ENCODE measurements at regions not wholly inside any gene's neighbourhood (a gene's known extent, or its start where the extent isn't known, plus 50 kb on each side); places are given as distances from the start of the nearest gene placed in this dataset.
A peak's percentile ranks its signal among the peaks of the same experiment; 100 is the strongest.
"Not testable (repeated sequence)": the region's sequence is repeated elsewhere in the genome, so short reads cannot be mapped to it uniquely, and the experiment has no call there.

DNA sequence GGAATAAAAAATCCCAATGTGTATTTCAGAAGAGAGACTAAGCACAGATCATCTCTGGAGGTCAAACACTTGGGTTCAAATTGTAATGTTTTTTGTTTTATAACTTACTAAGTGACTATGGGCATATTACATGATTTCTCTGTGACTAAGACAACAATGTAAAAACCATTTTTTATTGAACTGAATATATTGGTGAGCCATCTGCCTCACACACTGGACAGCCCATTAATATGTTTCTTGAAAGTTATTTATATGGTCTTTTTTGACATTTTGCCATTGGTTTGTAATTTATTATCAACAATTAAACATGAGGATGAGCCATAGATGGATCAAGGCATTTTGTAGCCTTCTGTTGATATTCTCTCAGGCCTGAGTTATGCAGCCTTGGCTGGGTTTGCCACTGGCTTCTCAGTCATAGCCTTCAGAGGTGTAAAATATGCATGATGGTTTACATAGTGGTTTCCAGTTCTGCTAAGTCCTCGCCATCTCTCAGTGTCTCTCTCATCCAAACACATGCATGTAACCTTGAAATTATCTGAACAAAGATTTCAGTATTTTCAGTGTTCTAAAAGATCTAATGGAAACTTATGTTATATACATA is 997.2 kb downstream of the DIPK2A start:
- no peak for DNase-seq (ENCODE audit: low read depth)
- TF ChIP-seq, protein P1, sequence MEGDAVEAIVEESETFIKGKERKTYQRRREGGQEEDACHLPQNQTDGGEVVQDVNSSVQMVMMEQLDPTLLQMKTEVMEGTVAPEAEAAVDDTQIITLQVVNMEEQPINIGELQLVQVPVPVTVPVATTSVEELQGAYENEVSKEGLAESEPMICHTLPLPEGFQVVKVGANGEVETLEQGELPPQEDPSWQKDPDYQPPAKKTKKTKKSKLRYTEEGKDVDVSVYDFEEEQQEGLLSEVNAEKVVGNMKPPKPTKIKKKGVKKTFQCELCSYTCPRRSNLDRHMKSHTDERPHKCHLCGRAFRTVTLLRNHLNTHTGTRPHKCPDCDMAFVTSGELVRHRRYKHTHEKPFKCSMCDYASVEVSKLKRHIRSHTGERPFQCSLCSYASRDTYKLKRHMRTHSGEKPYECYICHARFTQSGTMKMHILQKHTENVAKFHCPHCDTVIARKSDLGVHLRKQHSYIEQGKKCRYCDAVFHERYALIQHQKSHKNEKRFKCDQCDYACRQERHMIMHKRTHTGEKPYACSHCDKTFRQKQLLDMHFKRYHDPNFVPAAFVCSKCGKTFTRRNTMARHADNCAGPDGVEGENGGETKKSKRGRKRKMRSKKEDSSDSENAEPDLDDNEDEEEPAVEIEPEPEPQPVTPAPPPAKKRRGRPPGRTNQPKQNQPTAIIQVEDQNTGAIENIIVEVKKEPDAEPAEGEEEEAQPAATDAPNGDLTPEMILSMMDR (conservative IDR thresholded peaks at IDR 0.05; ENCODE audit: control insufficient read depth, insufficient read depth, low read depth, low read length), result no peak
- no peak overlapping the region for H3K4me3 ChIP-seq (ENCODE audit: control insufficient read depth, low read depth, low read length)

DNA sequence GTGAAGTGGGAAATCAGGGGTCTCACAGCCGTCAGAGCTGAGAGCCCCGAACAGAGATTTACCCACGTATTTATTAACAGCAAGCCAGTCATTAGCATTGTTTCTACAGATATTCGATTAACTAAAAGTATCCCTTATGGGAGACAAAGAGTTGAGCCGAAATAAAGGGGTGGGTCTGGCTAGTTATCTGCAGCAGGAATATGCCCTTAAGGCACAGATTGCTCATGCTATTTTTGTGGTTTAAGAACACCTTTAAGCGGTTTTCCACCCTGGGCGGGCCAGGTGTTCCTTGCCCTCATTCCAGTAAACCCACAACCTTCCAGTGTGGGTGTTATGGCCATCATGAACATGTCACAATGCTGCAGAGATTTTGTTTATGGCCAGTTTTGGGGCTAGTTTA is 1012.9 kb downstream of the DIPK2A start:
- DNase-seq (ENCODE audit: low read depth); H3K4me3 ChIP-seq (ENCODE audit: control insufficient read depth, low read depth, low read length): not testable (repeated sequence)

DNA sequence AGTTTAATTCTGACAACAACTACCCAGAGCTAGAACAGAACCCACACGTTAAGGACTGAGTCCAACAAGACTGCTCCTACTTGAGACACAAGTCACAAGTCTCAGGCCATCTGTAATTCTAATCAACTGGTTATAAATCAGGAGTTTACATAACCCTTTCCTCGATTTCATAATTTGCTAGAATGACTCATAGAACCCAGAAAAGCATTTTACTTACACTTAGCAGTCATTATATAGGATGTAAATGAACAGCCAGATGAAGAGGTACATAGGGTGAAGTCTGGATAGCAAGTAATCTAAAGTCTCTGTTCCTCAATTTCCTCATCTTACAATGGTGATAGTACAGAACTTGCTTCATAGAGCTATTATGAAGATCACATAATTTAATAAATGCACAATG is 1018.2 kb downstream of the DIPK2A start:
- H3K4me3 ChIP-seq (ENCODE audit: control insufficient read depth, low read depth, low read length), result no peak overlapping the region
- TF ChIP-seq, protein P1 (conservative IDR thresholded peaks at IDR 0.05; ENCODE audit: control insufficient read depth, insufficient read depth, low read depth, low read length), result no peak
- DNase-seq (ENCODE audit: low read depth), result peak; percentile 76

DNA sequence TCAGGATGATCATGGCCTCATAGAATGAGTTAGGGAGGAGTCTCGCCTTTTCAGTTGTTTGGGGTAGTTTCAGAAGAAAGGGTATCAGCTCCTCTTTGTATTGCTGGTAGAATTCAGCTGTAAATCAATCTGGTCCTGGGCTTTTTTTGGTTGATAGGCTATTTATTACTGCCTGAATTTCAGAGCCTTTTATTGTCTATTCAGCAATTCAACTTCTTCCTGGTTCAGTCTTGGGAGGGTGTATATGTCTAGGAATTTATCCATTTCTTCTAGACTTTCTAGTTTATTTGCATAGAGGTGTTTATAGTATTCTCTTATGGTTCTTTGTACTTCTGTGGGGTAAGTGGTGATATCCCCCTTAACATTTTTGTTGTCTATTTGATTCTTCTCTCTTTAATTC is 1024.2 kb downstream of the DIPK2A start:
- H3K4me3 ChIP-seq (ENCODE audit: control insufficient read depth, low read depth, low read length), result no peak overlapping the region
- DNase-seq (ENCODE audit: low read depth), result no peak
- TF ChIP-seq, protein P1 (conservative IDR thresholded peaks at IDR 0.05; ENCODE audit: control insufficient read depth, insufficient read depth, low read depth, low read length), result no peak

DNA sequence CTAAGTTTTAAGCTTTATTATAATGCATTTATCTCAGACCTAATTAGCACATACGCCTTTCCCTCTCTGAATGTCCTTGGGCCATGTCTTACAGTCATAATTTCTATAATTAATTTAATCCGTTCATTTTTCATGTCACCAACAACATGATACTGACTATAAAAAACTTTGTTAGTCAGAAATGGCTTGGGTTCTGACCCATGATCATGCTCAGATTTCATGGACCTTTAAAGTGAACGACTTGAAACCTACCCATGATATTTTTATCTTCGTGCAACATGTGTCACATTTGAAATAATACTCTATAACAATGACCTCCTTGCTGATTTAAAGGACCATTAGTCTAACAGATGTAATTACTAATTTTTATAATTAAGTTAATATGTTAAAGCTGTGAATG is 1033.8 kb downstream of the DIPK2A start:
- TF ChIP-seq, protein P1 (conservative IDR thresholded peaks at IDR 0.05; ENCODE audit: control insufficient read depth, insufficient read depth, low read depth, low read length), result no peak
- H3K4me3 ChIP-seq (ENCODE audit: control insufficient read depth, low read depth, low read length), result no peak overlapping the region
- no peak for DNase-seq (ENCODE audit: low read depth)

DNA sequence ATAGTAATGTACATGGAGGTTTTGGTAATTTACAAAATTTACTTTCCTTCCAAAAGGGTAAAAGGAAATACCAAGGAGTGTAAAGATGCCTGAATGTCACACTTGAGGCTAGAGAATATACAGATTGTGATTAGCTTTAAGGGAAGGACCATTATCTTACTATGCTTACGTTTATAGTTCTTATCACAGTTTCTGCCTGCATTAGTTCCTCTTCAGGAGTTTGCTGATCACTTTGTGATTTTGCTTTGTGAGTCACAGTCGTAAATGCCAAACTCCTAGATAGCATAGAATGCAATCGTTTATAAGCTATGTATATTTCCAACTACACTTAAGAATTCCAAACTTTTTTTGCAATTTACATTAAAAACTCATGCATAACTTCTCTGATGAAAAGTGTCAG is 1034.6 kb downstream of the DIPK2A start:
- TF ChIP-seq, protein P1 (conservative IDR thresholded peaks at IDR 0.05; ENCODE audit: control insufficient read depth, insufficient read depth, low read depth, low read length), result no peak
- H3K4me3 ChIP-seq (ENCODE audit: control insufficient read depth, low read depth, low read length), result no peak overlapping the region
- no peak for DNase-seq (ENCODE audit: low read depth)

DNA sequence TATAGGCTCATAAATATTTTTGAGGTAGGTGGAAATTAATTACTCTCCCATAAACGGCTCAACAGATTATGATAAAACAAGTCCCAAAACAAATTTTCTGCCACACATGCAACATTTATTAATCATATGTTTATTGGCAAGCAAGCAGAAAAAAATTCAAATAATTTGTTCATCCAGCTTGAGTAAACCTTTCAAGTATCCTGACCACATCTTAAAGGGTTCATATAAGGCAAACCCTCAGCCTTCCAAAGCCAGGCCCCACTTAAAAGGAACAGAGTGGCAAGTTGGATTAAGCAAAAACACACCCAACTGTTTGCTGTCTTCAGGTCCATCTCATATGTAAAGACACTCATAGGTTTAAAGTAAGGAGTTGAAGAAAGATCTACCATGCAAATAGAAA is 1042.3 kb downstream of the DIPK2A start:
- TF ChIP-seq, protein P1 (conservative IDR thresholded peaks at IDR 0.05; ENCODE audit: control insufficient read depth, insufficient read depth, low read depth, low read length), result no peak
- DNase-seq (ENCODE audit: low read depth), result peak; percentile 47
- no peak overlapping the region for H3K4me3 ChIP-seq (ENCODE audit: control insufficient read depth, low read depth, low read length)
